Suprapubic skin (tissue), 4 donors: ENCODE measurements at regions not wholly inside any gene's neighbourhood (a gene's known extent, or its start where the extent isn't known, plus 50 kb on each side); places are given as distances from the start of the nearest gene placed in this dataset.

Source experiments
- DNase-seq, 2 donors: peaks; one replicate each; pipeline ENCODE4 v3.0.0-alpha.2; 2019; ENCODE audit warnings: low spot score in 2 of 2
- H3K27ac ChIP-seq: fragments of 200-600 bp; sonication (generic); one replicate; pipeline ENCODE4 v1.5.1; 2019
- H3K27me3 ChIP-seq: fragments of 200-600 bp; sonication (generic); one replicate; pipeline ENCODE4 v1.5.1; 2019
- H3K36me3 ChIP-seq: fragments of 200-600 bp; sonication (generic); one replicate; pipeline ENCODE4 v1.5.1; 2019
- H3K4me1 ChIP-seq: fragments of 200-600 bp; sonication (generic); one replicate; pipeline ENCODE4 v1.5.1; 2019
- H3K4me3 ChIP-seq: fragments of 200-600 bp; sonication (generic); one replicate; pipeline ENCODE4 v1.5.1; 2019; ENCODE audit warnings: mild to moderate bottlenecking
- H3K9me3 ChIP-seq: fragments of 200-600 bp; sonication (generic); one replicate; pipeline ENCODE4 v1.5.1; 2019
- CTCF ChIP-seq, 2 donors: fragments of 200-600 bp in 1 of 2; fragments of 450-650 bp in 1 of 2; sonication (generic) in 1 of 2; IDR thresholded peaks; one replicate each; pipeline ENCODE4 v1.5.1; 2016 to 2019; ENCODE audit warnings: antibody characterized with exemption in 2 of 2, mild to moderate bottlenecking in 1 of 2, moderate library complexity in 1 of 2
- EP300 ChIP-seq: sonication (generic); formaldehyde crosslinking; IDR thresholded peaks from one replicate; pipeline ENCODE4 v1.6.1; 2017; ENCODE audit warnings: antibody characterized with exemption
- POLR2A ChIP-seq, 2 donors: fragments of 450-650 bp; IDR thresholded peaks; one replicate each; pipeline ENCODE4 v1.6.1; 2017; ENCODE audit warnings: antibody characterized with exemption in 2 of 2, mild to moderate bottlenecking in 2 of 2, moderate library complexity in 2 of 2
- POLR2AphosphoS5 ChIP-seq, 3 donors: sonication (generic); formaldehyde crosslinking; IDR thresholded peaks; one replicate each; pipeline ENCODE4 v1.6.1; 2017; ENCODE audit warnings: antibody characterized with exemption in 3 of 3
- WGBS: methylation state at CpG from one replicate; pipeline ENCODE4 v1.1.5; 2018; 5-methylcytosine and 5-hydroxymethylcytosine counted together

DNA sequence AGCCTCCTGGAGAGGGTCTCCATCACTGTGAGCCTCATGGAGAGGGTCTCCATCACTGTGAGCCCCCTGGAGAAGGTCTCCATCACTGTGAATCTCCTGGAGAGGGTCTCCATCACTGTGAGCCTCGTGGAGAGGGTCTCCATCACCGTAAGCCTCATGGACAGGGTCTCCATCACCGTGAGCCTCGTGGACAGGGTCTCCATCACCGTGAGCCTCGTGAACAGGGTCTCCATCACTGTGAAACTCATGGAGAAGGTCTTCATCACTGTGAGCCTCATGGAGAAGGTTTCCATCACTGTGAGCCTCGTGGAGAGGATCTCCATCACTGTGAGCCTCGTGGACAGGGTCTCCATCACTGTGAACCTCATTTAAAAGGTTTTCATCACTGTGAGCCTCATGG is 140.0 kb downstream of the ERMARD start:
- Histone ChIP-seq H3K27me3 (peaks cover 11% of the 10 kb centered on the region), H3K4me3 (no peak overlapping the region), H3K4me1 (peaks cover 6% of the 10 kb centered on the region), H3K36me3 (no peaks in the 10 kb centered on the region), H3K27ac (no peak overlapping the region), H3K9me3 (no peaks in the 10 kb centered on the region)
- no peak for TF ChIP-seq POLR2AphosphoS5 (IDR thresholded peaks at IDR 0.05)
- TF ChIP-seq CTCF (IDR thresholded peaks at IDR 0.05), result no peak
- no peak for TF ChIP-seq EP300
- no peak for TF ChIP-seq POLR2A (IDR thresholded peaks at IDR 0.05)
- no peak for DNase-seq
- WGBS, result 56% methylated on average over 8 of the region's 8 CpGs

- Histone ChIP-seq H3K27ac (no peak overlapping the region), H3K36me3 (no peaks in the 10 kb centered on the region), H3K27me3 (peaks cover 11% of the 10 kb centered on the region), H3K9me3 (no peaks in the 10 kb centered on the region), H3K4me3 (no peak overlapping the region), H3K4me1 (peaks cover 6% of the 10 kb centered on the region)
- WGBS, result 91% methylated on average over 7 of the region's 7 CpGs
- no peak for DNase-seq
- TF ChIP-seq CTCF (IDR thresholded peaks at IDR 0.05) (no peak), POLR2A (IDR thresholded peaks at IDR 0.05) (no peak), EP300 (no peak), POLR2AphosphoS5 (IDR thresholded peaks at IDR 0.05) (no peak)
These were observed 139.5 kb downstream of the ERMARD start for GRCh38 chr6:169890901-169891300.

GRCh38 chr6:169890049-169890448 is 138.6 kb downstream of the ERMARD start:
- H3K36me3 ChIP-seq, result no peaks in the 10 kb centered on the region
- no peaks in the 10 kb centered on the region for H3K9me3 ChIP-seq
- WGBS, result 65% methylated on average over 9 of the region's 12 CpGs
- no peak for DNase-seq
- no peak overlapping the region for H3K4me3 ChIP-seq
- peaks cover 11% of the 10 kb centered on the region for H3K27me3 ChIP-seq
- no peak overlapping the region for H3K27ac ChIP-seq
- H3K4me1 ChIP-seq, result peaks cover 6% of the 10 kb centered on the region
- no peak for TF ChIP-seq CTCF (IDR thresholded peaks at IDR 0.05)
- no peak for TF ChIP-seq EP300
- TF ChIP-seq POLR2AphosphoS5 (IDR thresholded peaks at IDR 0.05), result no peak
- TF ChIP-seq POLR2A (IDR thresholded peaks at IDR 0.05), result no peak

- no peak for DNase-seq
- TF ChIP-seq CTCF (IDR thresholded peaks at IDR 0.05) (no peak), POLR2A (IDR thresholded peaks at IDR 0.05) (no peak), EP300 (no peak), POLR2AphosphoS5 (IDR thresholded peaks at IDR 0.05) (no peak)
- 69% methylated on average over 14 of the region's 14 CpGs for WGBS
These were observed 136.2 kb downstream of the ERMARD start for GRCh38 chr6:169887529-169888140.

GRCh38 chr6:169886631-169887227 is 135.3 kb downstream of the ERMARD start:
- no peak for DNase-seq
- no peaks in the 10 kb centered on the region for H3K36me3 ChIP-seq
- H3K9me3 ChIP-seq, result no peaks in the 10 kb centered on the region
- 94% methylated on average over 15 of the region's 15 CpGs for WGBS
- no peak overlapping the region for H3K4me3 ChIP-seq
- H3K4me1 ChIP-seq, result peaks cover 6% of the 10 kb centered on the region
- TF ChIP-seq POLR2AphosphoS5 (IDR thresholded peaks at IDR 0.05), result no peak
- peaks cover 21% of the 10 kb centered on the region for H3K27me3 ChIP-seq
- no peak overlapping the region for H3K27ac ChIP-seq

More at GRCh38 chr6:169887529-169888140, 136.2 kb downstream of the ERMARD start:
- Histone ChIP-seq H3K27ac (no peak overlapping the region), H3K4me3 (no peak overlapping the region), H3K4me1 (peaks cover 6% of the 10 kb centered on the region), H3K36me3 (no peaks in the 10 kb centered on the region), H3K27me3 (peaks cover 17% of the 10 kb centered on the region), H3K9me3 (no peaks in the 10 kb centered on the region)
